OCI-LY1 (cell line): ENCODE measurements at regions not wholly inside any gene's neighbourhood (a gene's known extent, or its start where the extent isn't known, plus 50 kb on each side); places are given as distances from the start of the nearest gene placed in this dataset.

Experiments
- H2AFZ ChIP-seq: fragments of 200-600 bp; sonication (generic), shearing (Covaris generic); 2 replicates; pipeline ENCODE4 v1.6.0; 2014; ENCODE audit warnings: antibody characterized with exemption, mild to moderate bottlenecking, low read length
- H3F3A ChIP-seq: fragments of 200-600 bp; sonication (generic), shearing (Covaris generic); 2 replicates; pipeline ENCODE4 v1.6.0; 2014; ENCODE audit warnings: mild to moderate bottlenecking, antibody characterized with exemption, low read length, moderate library complexity; ENCODE audit not compliant: insufficient read depth
- H3K27ac ChIP-seq: fragments of 200-600 bp; sonication (generic); 2 replicates; pipeline ENCODE4 v1.5.1; 2014; ENCODE audit warnings: low read length, mixed run types, mild to moderate bottlenecking, low read depth; ENCODE audit not compliant: poor library complexity, severe bottlenecking
- H3K27me3 ChIP-seq: fragments of 200-600 bp; sonication (generic); 2 replicates; pipeline ENCODE4 v1.6.0; 2014; ENCODE audit warnings: antibody characterized with exemption, mild to moderate bottlenecking, low read length, moderate library complexity; ENCODE audit not compliant: insufficient read depth
- H3K36me3 ChIP-seq: fragments of 200-600 bp; sonication (generic); 2 replicates; pipeline ENCODE4 v1.6.1; 2014; ENCODE audit warnings: mild to moderate bottlenecking, antibody characterized with exemption, low read length, moderate library complexity, mixed read lengths; ENCODE audit not compliant: insufficient read depth
- H3K4me1 ChIP-seq: fragments of 200-600 bp; sonication (generic); 2 replicates; pipeline ENCODE4 v1.5.1; 2014; ENCODE audit warnings: mild to moderate bottlenecking, low read length, moderate library complexity; ENCODE audit not compliant: insufficient read depth, severe bottlenecking
- H3K4me2 ChIP-seq: fragments of 200-600 bp; sonication (generic), shearing (Covaris generic); 2 replicates; pipeline ENCODE4 v1.6.1; 2014; ENCODE audit warnings: low read length
- H3K4me3 ChIP-seq: fragments of 200-600 bp; sonication (generic); 2 replicates; pipeline ENCODE4 v1.5.1; 2014; ENCODE audit warnings: low read length, low read depth, mild to moderate bottlenecking, mixed read lengths; ENCODE audit not compliant: poor library complexity, severe bottlenecking
- H3K79me2 ChIP-seq: fragments of 200-600 bp; shearing (Covaris generic); 2 replicates; pipeline ENCODE4 v1.6.1; 2016; ENCODE audit warnings: mixed run types, low read length, mixed read lengths; ENCODE audit not compliant: insufficient read depth
- H3K9ac ChIP-seq: fragments of 200-600 bp; sonication (generic), shearing (Covaris generic); 2 replicates; pipeline ENCODE4 v1.6.1; 2014; ENCODE audit warnings: mild to moderate bottlenecking, low read length, mixed read lengths
- H3K9me2 ChIP-seq: fragments of 200-600 bp; sonication (generic), shearing (Covaris generic); 2 replicates; pipeline ENCODE4 v1.6.1; 2014; ENCODE audit warnings: low read depth, mild to moderate bottlenecking, low read length, mixed read lengths
- H3K9me3 ChIP-seq: fragments of 200-600 bp; shearing (Covaris generic); 2 replicates; pipeline ENCODE4 v1.6.1; 2014; ENCODE audit warnings: low read length, mixed read lengths
- H4K20me1 ChIP-seq: fragments of 200-600 bp; sonication (generic), shearing (Covaris generic); 2 replicates; pipeline ENCODE4 v1.6.0; 2016; ENCODE audit warnings: mild to moderate bottlenecking, low read length; ENCODE audit not compliant: insufficient read depth
- EZH2 ChIP-seq: fragments of 200-600 bp; sonication (generic), shearing (Covaris generic); IDR thresholded peaks from 2 replicates; pipeline ENCODE4 v1.8.0; 2017; ENCODE audit warnings: borderline replicate concordance, mixed run types, mild to moderate bottlenecking, antibody characterized with exemption, low read length, moderate library complexity, mixed read lengths
- TF ChIP-seq, protein P1 (sequence below): fragments of 200-600 bp; sonication (generic), shearing (Covaris generic); IDR thresholded peaks from 2 replicates; pipeline ENCODE4 v1.5.1; 2017; ENCODE audit warnings: mild to moderate bottlenecking, antibody characterized with exemption, low read length, moderate library complexity, mixed read lengths

DNA sequence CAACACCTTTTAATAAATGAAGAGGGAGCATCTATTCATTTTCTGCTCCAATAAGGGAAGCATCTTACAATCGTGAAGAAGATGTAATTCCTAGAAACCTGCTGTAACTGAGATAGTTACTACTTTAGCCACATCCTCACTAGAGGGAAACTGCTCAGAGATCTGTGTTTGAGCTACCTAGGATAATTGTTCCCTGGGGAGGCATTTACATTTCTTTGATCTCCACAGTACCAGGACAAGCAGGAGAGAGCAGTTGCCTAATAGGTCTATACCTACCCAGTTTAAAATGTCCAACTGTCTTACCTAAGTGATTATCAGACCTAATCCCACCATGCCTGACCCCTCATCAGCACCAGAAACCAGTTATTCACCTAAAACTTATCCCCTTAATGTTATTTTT lies 196.9 kb downstream of the TUSC1 start:
- no peaks in the 10 kb centered on the region for H3F3A ChIP-seq
- no peak overlapping the region for H3K4me3 ChIP-seq
- H3K9me2 ChIP-seq = no peaks in the 10 kb centered on the region
- no peak overlapping the region for H2AFZ ChIP-seq
- no peaks in the 10 kb centered on the region for H3K79me2 ChIP-seq
- no peaks in the 10 kb centered on the region for H4K20me1 ChIP-seq
- no peaks in the 10 kb centered on the region for H3K36me3 ChIP-seq
- no peaks in the 10 kb centered on the region for H3K4me1 ChIP-seq
- TF ChIP-seq EZH2 = no peak
- TF ChIP-seq, protein P1, sequence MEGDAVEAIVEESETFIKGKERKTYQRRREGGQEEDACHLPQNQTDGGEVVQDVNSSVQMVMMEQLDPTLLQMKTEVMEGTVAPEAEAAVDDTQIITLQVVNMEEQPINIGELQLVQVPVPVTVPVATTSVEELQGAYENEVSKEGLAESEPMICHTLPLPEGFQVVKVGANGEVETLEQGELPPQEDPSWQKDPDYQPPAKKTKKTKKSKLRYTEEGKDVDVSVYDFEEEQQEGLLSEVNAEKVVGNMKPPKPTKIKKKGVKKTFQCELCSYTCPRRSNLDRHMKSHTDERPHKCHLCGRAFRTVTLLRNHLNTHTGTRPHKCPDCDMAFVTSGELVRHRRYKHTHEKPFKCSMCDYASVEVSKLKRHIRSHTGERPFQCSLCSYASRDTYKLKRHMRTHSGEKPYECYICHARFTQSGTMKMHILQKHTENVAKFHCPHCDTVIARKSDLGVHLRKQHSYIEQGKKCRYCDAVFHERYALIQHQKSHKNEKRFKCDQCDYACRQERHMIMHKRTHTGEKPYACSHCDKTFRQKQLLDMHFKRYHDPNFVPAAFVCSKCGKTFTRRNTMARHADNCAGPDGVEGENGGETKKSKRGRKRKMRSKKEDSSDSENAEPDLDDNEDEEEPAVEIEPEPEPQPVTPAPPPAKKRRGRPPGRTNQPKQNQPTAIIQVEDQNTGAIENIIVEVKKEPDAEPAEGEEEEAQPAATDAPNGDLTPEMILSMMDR = no peak
- H3K9me3 ChIP-seq = no peaks in the 10 kb centered on the region
- no peak overlapping the region for H3K9ac ChIP-seq
- H3K27me3 ChIP-seq = no peaks in the 10 kb centered on the region
- H3K27ac ChIP-seq = no peak overlapping the region
- no peak overlapping the region for H3K4me2 ChIP-seq

- Histone ChIP-seq H3K27me3 (no peaks in the 10 kb centered on the region), H3F3A (no peaks in the 10 kb centered on the region), H3K9ac (no peak overlapping the region), H3K4me3 (no peak overlapping the region), H3K9me2 (no peaks in the 10 kb centered on the region), H3K36me3 (no peaks in the 10 kb centered on the region), H3K79me2 (no peaks in the 10 kb centered on the region), H3K4me1 (no peaks in the 10 kb centered on the region), H2AFZ (no peak overlapping the region), H4K20me1 (no peaks in the 10 kb centered on the region), H3K9me3 (no peaks in the 10 kb centered on the region), H3K4me2 (no peak overlapping the region), H3K27ac (no peak overlapping the region)
- TF ChIP-seq EZH2 = no peak
- TF ChIP-seq, protein P1 = no peak
Measured at GRCh38 chr9:25480696-25481095, 197.5 kb downstream of the TUSC1 start.

GRCh38 chr9:25472681-25473080 lies 205.6 kb downstream of the TUSC1 start:
- Histone ChIP-seq H3K4me2 (no peak overlapping the region), H3F3A (no peaks in the 10 kb centered on the region), H3K9me3 (no peaks in the 10 kb centered on the region), H2AFZ (no peak overlapping the region), H3K9ac (no peak overlapping the region), H4K20me1 (no peaks in the 10 kb centered on the region), H3K4me3 (no peak overlapping the region), H3K4me1 (no peaks in the 10 kb centered on the region), H3K27me3 (no peaks in the 10 kb centered on the region), H3K27ac (no peak overlapping the region), H3K9me2 (no peaks in the 10 kb centered on the region), H3K36me3 (no peaks in the 10 kb centered on the region), H3K79me2 (no peaks in the 10 kb centered on the region)
- TF ChIP-seq EZH2 = no peak
- TF ChIP-seq, protein P1 = no peak
